Stimulated activated CD4-positive, alpha-beta T cell treated with anti-CD3 and anti-CD28 coated beads, Interleukin-15, amount 100 ng/mL, for 1 hour (primary cell): ENCODE measurements at regions not wholly inside any gene's neighbourhood (a gene's known extent, or its start where the extent isn't known, plus 50 kb on each side); places are given as distances from the start of the nearest gene placed in this dataset.

Experiments
- DNase-seq, 2 donors: peaks; one replicate each; pipeline ENCODE4 v3.0.0-alpha.2; 2020; ENCODE audit warnings: low read depth in 1 of 2, low spot score in 1 of 2

GRCh38 chr1:23639460-23640095, 52.0 kb upstream of the RPL11 start:
- DNase-seq = no peak

DNA sequence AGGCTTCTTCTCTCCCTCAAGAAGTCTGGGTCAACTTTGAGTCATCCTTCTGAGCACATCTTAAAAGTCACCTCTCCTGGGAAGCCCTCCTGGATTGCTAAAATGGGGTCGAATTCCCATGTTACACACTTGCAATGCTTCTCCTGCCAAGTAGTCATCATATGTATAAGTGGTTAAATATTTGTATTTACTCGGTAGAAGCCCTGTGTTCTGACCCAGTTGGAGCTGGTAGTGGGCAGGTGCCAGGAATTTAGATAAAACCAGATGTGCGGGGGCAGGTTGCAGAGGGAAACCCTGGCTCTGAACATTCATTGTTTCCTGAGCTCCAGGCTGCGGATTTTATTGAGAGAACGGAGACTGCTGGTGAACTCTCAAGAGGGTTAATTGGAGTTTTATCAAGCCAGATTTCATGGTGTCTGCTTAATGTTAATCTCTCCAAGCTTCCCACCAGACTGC, 52.8 kb upstream of the RPL11 start:
- DNase-seq = no peak

DNA sequence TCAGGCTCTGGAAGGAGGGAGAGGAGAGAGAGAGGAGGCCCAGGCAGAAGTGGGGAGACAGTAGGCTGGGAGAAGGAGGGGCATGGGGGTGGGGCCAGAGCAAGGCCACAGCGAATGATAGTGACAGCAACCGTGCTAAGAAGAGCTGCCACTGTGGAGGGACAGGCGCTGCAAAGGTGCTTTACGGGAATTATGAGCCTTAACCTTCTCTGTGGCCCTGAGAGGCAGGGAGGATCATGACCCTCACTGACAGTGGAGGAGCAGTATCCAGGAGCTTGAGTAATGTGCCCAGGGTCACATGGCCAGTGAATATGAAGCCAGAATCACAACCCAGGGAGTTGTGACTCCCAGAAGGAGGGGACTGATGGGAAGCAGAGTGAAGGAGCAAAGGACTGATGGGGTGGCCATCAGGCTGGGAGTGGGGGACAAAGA, 53.4 kb upstream of the RPL11 start:
- no peak for DNase-seq

DNA sequence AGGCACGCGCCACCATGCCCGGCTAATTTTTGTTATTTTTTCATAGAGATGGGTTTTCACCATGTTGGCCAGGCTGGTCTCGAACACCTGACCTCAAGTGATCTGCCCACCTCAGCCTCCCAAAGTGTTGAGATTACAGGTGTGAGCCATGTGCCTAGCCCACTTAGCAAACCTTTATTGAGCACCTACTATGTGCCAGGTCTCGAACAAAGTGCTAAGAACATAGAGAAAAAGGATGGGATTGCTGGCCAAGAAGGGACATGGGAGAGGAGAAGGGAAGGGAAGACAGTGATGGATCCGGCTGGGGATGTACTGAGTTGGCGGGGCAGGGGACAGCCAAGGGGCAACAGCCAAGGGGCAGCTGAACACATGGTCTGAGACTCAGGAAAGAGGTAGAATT, 55.6 kb upstream of the RPL11 start:
- DNase-seq = no peak

DNA sequence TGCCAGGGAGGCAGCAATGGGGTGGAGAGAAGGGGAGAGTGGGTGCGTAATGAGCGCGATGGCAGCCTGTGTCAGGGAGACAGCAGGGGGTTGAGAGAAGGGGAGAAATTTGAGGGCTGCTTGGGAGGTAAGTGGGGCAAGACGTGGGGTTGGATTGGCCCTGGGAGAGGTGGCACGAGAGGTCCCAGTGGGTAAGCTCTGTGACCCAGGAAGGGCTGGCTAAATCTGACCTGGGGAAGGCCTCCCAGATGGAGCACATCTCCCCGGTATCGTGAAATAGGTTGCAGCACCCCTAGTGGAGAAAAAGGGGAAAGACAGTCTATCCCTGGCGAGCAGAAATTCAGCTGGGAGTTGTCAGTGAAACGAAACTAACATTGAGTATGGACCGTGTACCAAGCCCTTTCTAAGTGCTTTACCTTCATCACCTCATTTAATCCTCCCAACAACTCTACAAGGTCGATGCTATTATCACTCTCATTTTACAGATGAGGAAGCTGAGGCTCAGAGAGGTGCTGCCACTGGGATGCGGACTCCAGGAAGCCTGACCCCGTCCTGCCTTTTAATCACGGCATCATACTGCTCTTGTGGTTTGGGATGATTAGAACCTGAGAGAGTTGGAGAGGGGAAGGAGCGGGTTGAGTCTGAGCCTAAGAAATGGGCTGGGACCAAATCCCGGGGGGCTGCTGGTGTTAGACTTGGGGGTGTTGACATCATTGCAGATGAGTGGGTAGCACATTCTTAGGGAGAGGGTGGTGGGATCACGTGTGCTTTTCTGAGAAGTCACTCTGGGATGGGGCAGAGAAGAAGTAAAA, 56.6 kb upstream of the RPL11 start:
- DNase-seq = peak in 1 of 2 donors; percentile 38

GRCh38 chr1:23634518-23634839, 57.1 kb upstream of the RPL11 start:
- DNase-seq = no peak

DNA sequence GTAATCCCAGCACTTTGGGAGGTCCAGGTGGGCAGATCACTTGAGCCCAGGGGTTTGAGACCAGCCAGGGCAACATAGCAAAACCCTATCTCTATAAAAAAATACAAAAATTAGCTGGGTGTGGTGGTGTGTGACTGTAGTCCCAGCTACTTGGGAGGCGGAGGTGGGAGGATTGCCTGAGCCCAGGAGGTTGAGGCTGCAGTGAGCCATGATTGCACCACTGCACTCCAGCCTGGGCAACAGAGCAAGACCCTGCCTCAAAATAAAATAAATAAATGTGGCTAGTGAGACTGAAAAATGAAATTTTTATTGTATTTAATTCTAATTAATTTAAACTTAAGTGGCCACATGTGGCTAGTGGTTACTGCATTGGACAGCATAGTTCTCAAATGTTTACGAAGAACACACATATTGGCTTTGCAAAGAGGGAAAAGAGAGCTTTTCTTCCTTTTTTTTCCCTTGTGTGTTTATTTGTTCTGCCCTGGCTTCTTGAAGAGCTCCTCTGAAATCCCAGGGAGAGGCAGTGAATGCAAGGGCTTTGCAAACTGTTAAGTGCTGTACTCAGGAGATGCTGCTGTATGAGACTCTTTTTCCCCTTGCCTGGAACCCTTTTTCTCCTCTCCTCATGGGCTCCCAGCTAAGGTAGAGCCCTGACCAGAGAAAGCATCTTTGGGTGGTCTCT, 59.0 kb upstream of the RPL11 start:
- DNase-seq = no peak

DNA sequence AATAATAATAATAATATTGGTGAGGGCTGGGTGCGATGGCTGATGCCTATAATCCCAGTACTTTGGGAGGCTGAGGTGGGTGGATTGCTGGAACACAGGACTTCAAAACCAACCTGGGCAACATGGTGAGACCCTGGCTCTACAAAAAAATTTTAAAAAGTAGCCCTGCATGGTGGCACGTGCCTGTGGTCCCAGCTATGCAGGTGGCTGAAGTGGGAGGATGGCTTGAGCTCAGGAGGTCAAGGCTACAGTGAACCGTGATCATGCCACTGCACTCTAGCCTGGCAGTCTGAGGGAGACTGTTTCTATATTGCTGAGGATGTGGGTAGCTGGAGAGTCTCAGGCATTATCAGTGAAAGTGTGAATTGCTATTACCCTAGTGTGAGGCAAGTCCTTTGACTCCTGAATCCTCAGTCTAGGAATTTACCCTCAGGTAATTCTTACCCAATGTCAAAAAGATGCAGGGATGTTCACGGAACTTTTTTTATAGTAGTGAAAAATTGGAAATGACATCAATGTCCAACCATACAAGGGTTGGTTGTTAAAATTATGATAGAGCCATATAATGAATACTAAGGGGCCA, 61.8 kb upstream of the RPL11 start:
- no peak for DNase-seq

- no peak for DNase-seq
Measured at GRCh38 chr1:23628951-23629387, 62.6 kb upstream of the RPL11 start.

- no peak for DNase-seq
Measured at GRCh38 chr1:23627069-23627735, 64.4 kb upstream of the RPL11 start.

DNA sequence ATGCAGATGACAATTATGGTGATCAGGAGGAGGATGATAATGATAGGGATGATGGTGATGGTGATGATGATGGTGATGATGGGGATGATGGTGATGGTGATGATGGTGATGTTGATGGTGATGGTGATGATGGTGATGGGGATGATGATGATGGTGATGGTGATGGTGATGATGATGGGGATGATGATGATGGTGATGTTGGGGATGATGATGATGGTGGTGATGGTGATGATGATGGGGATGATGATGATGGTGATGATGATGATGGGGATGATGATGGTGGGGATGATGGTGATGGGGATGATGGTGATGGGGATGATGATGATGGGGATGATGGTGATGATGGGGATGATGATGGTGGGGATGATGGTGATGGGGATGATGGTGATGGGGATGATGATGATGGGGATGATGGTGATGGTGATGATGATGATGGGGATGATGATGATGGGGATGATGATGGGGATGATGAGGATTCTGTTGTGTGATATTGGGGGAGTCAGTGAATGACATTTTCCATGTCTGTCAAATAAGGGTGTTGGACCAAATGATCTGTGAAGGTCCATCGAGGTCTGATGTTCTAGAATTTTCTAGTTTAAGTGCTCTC, 65.6 kb upstream of the RPL11 start:
- no peak for DNase-seq

DNA sequence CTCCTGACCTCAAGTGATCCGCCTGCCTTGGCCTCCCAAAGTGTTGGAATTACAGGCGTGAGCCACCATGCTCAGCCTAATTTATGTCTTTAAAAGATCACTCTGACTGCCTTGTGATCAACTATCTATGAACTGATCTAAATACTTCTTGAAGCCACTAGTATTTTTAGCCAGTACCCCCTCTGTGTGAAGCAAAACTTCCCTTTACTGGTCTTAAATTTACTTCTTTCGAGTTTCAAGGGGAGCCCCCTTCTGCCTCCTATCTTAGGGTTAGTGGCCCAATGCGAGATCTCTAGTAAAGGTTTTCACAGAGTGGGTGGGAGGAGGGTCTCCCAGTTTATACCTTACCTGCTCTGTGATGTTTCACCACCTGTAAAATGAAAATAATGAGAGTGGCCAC, 66.1 kb upstream of the RPL11 start:
- DNase-seq = no peak

GRCh38 chr1:23624440-23624839, 65.1 kb upstream of the ID3 start:
- no peak for DNase-seq

GRCh38 chr1:23622284-23622683, 63.0 kb upstream of the ID3 start:
- no peak for DNase-seq

DNA sequence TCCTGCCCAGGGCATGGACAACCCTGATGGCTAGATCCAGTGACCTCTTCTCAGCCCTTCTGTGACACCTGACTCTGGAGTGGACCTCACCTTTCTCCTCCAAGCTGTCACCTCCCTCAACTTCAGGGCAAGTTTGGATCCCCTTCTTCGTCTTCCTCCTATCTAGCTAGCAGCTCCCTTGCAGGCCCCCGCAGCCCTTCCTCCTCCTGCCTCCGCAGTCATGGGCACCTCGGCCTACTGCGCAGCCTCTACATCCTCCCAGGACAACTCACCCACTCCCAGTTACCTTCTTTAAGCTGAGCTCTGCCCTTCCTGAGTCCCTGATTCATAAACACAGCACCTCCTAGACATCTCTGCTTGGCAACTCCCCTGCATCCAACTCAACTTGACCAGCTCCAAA, 61.3 kb upstream of the ID3 start:
- DNase-seq = no peak

DNA sequence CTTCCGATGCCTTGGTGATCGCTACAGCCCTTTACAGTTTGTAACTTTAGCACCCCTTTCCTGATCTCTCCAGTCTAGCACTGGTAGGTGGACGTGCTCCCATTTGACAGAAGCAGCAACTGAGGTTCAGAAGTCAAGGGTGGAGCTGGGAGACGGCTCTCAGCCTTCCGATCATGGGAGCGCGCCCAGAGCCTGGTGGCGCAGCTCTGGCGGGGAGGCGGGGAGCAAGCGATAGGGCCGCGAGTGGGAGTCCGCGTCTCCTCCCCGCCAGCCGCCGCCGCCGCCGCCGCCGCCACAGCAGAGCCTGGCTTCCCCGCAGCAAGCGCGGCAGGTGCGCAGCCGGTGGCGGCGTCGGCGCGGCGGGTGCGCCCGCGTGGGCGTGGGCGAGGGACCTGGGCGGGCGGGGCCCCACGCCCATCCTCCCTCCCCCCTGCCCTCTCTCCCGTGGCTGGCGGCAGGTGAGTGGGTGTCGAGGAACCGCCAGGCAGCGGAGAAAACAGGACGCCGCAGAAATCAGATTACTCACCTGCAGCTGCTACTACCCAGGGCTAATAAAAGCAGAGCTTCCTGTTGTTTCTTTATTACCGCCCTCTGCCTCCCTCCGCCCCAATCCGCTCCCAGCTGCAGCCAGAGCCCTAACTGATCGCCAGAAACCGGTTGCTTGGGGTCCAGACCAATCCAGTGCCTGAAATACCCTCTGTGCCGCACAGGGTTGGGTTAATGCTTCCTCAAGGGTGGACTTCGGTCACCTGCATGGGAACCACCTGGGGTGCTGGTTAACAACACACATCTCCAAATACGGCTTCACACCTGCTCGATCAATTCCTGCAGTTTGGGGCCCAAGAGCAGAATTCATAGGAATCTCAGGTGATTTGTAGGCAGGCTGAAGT, 60.2 kb upstream of the ID3 start:
- DNase-seq = peak; percentile 67 to 79

DNA sequence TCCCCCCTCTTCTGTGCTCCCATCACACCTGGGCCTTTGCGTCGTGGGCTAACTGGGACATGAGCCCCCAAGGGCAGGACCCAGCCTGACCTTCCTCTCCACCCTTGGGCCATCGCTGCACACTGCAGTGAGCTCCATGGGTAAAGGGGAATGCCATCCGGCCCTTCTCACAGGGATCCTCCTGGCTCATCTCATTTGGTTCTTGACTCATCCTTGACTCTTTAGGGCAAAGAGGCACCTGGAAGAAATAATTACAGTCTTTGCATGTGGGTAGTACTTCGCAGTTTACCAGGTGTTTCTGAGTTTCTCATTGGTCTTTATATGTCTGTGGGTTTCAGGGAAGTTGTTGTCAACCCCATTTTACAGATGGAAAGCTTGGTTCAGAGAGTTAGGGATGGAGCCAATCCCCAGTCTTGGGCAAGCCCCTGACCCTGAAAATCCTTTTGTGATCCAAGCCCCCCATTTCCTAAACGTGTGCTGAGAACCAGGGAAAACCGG, 59.3 kb upstream of the ID3 start:
- DNase-seq = no peak

- no peak for DNase-seq
Measured at GRCh38 chr1:23617084-23617521, 57.8 kb upstream of the ID3 start.

DNA sequence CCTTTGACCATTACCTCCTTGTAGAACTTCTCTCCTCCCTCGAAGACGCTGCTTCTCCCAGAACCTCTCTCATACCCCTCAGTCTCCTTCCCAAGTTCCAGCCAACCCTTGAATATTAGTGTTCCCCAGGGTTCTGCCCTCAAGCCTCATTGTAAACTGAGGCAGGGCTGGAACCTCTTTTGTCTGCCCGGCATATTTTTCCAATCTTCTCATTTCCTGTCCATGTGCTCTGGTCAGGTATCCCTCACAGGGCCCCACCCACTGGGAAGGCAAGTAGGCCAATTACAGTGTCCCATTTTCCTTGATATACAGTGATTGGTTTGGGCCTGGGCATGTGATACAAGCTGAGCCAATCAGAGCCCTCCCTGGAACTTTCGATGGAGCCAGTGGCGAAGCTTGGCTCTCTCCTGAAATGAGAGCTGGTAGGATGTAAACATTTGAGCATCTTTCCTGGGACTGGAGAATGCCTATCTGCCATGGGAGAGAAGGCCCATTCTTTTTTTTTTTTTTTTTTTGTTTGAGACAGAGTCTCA, 57.1 kb upstream of the ID3 start:
- no peak for DNase-seq
